Inflammatory macrophage (primary cell): ENCODE measurements at regions not wholly inside any gene's neighbourhood (a gene's known extent, or its start where the extent isn't known, plus 50 kb on each side); places are given as distances from the start of the nearest gene placed in this dataset.

Experiments
- DNase-seq, 2 donors: peaks; one replicate each; pipeline ENCODE4 v3.0.0-alpha.2; 2020 to 2022

GRCh38 chr16:62711797-62712196 is 675.6 kb upstream of the CDH8 start:
- DNase-seq, result no peak

GRCh38 chr16:62709794-62710193 is 673.6 kb upstream of the CDH8 start:
- DNase-seq, result no peak

GRCh38 chr16:62701426-62701825 is 665.2 kb upstream of the CDH8 start:
- DNase-seq, result no peak

GRCh38 chr16:62700426-62701294 is 664.4 kb upstream of the CDH8 start:
- no peak for DNase-seq

- DNase-seq, result no peak
These were observed 656.4 kb upstream of the CDH8 start for GRCh38 chr16:62692685-62693084.

- no peak for DNase-seq
These were observed 645.6 kb upstream of the CDH8 start for GRCh38 chr16:62681819-62682218.

- DNase-seq, result no peak
These were observed 642.6 kb upstream of the CDH8 start for GRCh38 chr16:62678796-62679195.

- DNase-seq, result no peak
These were observed 640.1 kb upstream of the CDH8 start for GRCh38 chr16:62676306-62676705.

GRCh38 chr16:62665269-62665668 is 629.0 kb upstream of the CDH8 start:
- DNase-seq, result no peak

GRCh38 chr16:62664566-62664965 is 628.3 kb upstream of the CDH8 start:
- no peak for DNase-seq

GRCh38 chr16:62661435-62661834 is 625.2 kb upstream of the CDH8 start:
- DNase-seq, result no peak

- DNase-seq, result no peak
These were observed 620.9 kb upstream of the CDH8 start for GRCh38 chr16:62657116-62657515.

- DNase-seq, result no peak
These were observed 616.3 kb upstream of the CDH8 start for GRCh38 chr16:62652441-62653120.

GRCh38 chr16:62648256-62648655 is 612.0 kb upstream of the CDH8 start:
- no peak for DNase-seq

- DNase-seq, result no peak
These were observed 608.0 kb upstream of the CDH8 start for GRCh38 chr16:62644030-62644812.

GRCh38 chr16:62642677-62643076 is 606.4 kb upstream of the CDH8 start:
- no peak for DNase-seq

GRCh38 chr16:62639890-62640289 is 603.7 kb upstream of the CDH8 start:
- no peak for DNase-seq

GRCh38 chr16:62638964-62639870 is 603.0 kb upstream of the CDH8 start:
- DNase-seq, result no peak

- no peak for DNase-seq
These were observed 602.2 kb upstream of the CDH8 start for GRCh38 chr16:62638324-62638911.

GRCh38 chr16:62625326-62625725 is 589.1 kb upstream of the CDH8 start:
- no peak for DNase-seq

GRCh38 chr16:62620275-62620674 is 584.0 kb upstream of the CDH8 start:
- no peak for DNase-seq

GRCh38 chr16:62615526-62615925 is 579.3 kb upstream of the CDH8 start:
- no peak for DNase-seq
